ENCODE measurements at regions not wholly inside any gene's neighbourhood (a gene's known extent, or its start where the extent isn't known, plus 50 kb on each side); places are given as distances from the start of the nearest gene placed in this dataset.

- TF ChIP-seq, protein P1, sequence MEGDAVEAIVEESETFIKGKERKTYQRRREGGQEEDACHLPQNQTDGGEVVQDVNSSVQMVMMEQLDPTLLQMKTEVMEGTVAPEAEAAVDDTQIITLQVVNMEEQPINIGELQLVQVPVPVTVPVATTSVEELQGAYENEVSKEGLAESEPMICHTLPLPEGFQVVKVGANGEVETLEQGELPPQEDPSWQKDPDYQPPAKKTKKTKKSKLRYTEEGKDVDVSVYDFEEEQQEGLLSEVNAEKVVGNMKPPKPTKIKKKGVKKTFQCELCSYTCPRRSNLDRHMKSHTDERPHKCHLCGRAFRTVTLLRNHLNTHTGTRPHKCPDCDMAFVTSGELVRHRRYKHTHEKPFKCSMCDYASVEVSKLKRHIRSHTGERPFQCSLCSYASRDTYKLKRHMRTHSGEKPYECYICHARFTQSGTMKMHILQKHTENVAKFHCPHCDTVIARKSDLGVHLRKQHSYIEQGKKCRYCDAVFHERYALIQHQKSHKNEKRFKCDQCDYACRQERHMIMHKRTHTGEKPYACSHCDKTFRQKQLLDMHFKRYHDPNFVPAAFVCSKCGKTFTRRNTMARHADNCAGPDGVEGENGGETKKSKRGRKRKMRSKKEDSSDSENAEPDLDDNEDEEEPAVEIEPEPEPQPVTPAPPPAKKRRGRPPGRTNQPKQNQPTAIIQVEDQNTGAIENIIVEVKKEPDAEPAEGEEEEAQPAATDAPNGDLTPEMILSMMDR (IDR thresholded peaks at IDR 0.05), result no peak
- H3K36me3 Mint-ChIP-seq (ENCODE audit: unreplicated experiment), result peaks cover 2% of the 10 kb centered on the region
- no peak overlapping the region for H3K27ac Mint-ChIP-seq (ENCODE audit: unreplicated experiment)
- H3K4me3 Mint-ChIP-seq (ENCODE audit: unreplicated experiment), result no peak overlapping the region
- H3K9me3 Mint-ChIP-seq (ENCODE audit: unreplicated experiment), result peaks cover 4% of the 10 kb centered on the region
- H3K4me1 Mint-ChIP-seq (ENCODE audit: unreplicated experiment), result peaks cover 5% of the 10 kb centered on the region
- peaks cover 17% of the 10 kb centered on the region for H3K27me3 Mint-ChIP-seq (ENCODE audit: unreplicated experiment)
- DNase-seq (ENCODE audit: extremely low spot score, unreplicated experiment), result no peak
Observed at GRCh38 chr4:14431155-14432134, 570.8 kb upstream of the CPEB2 start.

DNA sequence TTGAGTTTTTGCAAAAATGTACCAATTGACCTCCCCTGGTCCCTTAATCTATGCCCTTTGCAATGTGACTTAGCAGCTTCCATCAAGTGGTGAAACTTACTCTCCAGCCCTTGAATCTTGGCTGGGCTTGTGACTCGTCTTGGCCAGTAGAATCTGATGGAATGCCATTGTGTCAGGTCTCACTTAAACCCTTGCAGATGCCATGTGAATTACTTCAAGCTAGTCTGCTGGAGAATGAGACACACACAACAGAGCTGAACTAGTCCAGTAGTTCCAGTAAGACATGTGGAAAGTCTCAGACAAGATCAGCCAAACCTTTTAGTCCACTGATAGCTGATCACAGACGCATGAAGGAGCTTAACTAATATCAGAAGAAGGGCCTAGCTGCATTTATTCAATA is 567.8 kb upstream of the CPEB2 start:
- Mint-ChIP-seq H3K27me3 (ENCODE audit: unreplicated experiment) (peaks cover 29% of the 10 kb centered on the region), H3K9me3 (ENCODE audit: unreplicated experiment) (no peaks in the 10 kb centered on the region), H3K27ac (ENCODE audit: unreplicated experiment) (no peak overlapping the region)

DNA sequence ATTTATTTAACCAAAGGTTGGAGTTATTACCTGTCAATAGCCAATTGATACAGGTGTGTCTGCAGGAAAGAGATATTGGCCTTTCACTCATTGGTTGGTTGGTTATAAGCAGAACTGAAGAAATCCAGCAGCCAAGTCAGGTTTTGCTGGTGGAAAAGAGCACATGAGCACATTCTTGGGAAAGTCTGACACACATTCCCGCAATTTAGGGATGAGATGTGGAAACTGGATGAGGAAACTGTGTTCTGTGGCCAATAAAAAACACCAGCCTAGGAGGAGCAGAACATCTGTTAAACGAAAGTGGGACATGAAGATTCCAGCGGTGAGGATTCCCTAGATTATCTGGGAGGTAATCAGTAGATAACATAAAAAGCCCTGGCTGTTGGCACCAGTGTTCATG is 567.4 kb upstream of the CPEB2 start:
- DNase-seq (ENCODE audit: extremely low spot score, unreplicated experiment), result no peak
- TF ChIP-seq, protein P1 (IDR thresholded peaks at IDR 0.05), result no peak
- H3K4me1 Mint-ChIP-seq (ENCODE audit: unreplicated experiment), result peaks cover 5% of the 10 kb centered on the region
- H3K27me3 Mint-ChIP-seq (ENCODE audit: unreplicated experiment), result peaks cover 31% of the 10 kb centered on the region
- no peaks in the 10 kb centered on the region for H3K9me3 Mint-ChIP-seq (ENCODE audit: unreplicated experiment)
- peaks cover 2% of the 10 kb centered on the region for H3K36me3 Mint-ChIP-seq (ENCODE audit: unreplicated experiment)
- no peak overlapping the region for H3K27ac Mint-ChIP-seq (ENCODE audit: unreplicated experiment)
- H3K4me3 Mint-ChIP-seq (ENCODE audit: unreplicated experiment), result no peak overlapping the region

More for the DNA sequence above, 567.8 kb upstream of the CPEB2 start:
- Mint-ChIP-seq H3K36me3 (ENCODE audit: unreplicated experiment) (peaks cover 2% of the 10 kb centered on the region), H3K4me3 (ENCODE audit: unreplicated experiment) (no peak overlapping the region), H3K4me1 (ENCODE audit: unreplicated experiment) (peaks cover 5% of the 10 kb centered on the region)
- TF ChIP-seq, protein P1 (IDR thresholded peaks at IDR 0.05), result no peak
- DNase-seq (ENCODE audit: extremely low spot score, unreplicated experiment), result no peak

DNA sequence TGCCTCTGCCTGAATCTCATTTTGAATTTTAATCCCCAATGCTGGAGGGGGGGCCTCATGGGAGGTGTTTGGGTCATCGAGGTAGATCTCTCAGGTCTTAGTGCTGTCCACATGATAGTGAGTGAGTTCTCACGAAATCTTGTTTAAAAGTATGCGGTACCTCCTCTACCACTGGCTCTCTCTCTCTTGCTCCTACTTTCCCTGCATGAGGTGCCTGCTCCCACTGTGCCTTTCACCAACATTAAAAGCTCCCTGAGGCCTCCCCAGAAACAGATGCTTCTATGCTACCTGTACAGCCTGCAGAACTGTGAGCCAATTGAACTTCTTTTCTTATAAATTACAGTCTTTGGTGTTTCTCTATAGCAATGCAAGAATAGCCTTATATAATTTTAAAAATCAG is 560.7 kb upstream of the CPEB2 start:
- H3K36me3 Mint-ChIP-seq (ENCODE audit: unreplicated experiment), result no peaks in the 10 kb centered on the region
- TF ChIP-seq, protein P1 (IDR thresholded peaks at IDR 0.05), result no peak
- H3K4me3 Mint-ChIP-seq (ENCODE audit: unreplicated experiment), result no peak overlapping the region
- DNase-seq (ENCODE audit: extremely low spot score, unreplicated experiment), result no peak
- no peak overlapping the region for H3K27ac Mint-ChIP-seq (ENCODE audit: unreplicated experiment)
- H3K27me3 Mint-ChIP-seq (ENCODE audit: unreplicated experiment), result peaks cover 53% of the 10 kb centered on the region
- H3K4me1 Mint-ChIP-seq (ENCODE audit: unreplicated experiment), result no peaks in the 10 kb centered on the region
- no peaks in the 10 kb centered on the region for H3K9me3 Mint-ChIP-seq (ENCODE audit: unreplicated experiment)

GRCh38 chr4:14445882-14446281 is 556.4 kb upstream of the CPEB2 start:
- DNase-seq (ENCODE audit: extremely low spot score, unreplicated experiment), result no peak
- Mint-ChIP-seq H3K4me3 (ENCODE audit: unreplicated experiment) (no peak overlapping the region), H3K36me3 (ENCODE audit: unreplicated experiment) (no peaks in the 10 kb centered on the region), H3K4me1 (ENCODE audit: unreplicated experiment) (no peaks in the 10 kb centered on the region), H3K27ac (ENCODE audit: unreplicated experiment) (no peak overlapping the region), H3K9me3 (ENCODE audit: unreplicated experiment) (no peaks in the 10 kb centered on the region), H3K27me3 (ENCODE audit: unreplicated experiment) (peaks cover 44% of the 10 kb centered on the region)
- TF ChIP-seq, protein P1 (IDR thresholded peaks at IDR 0.05), result no peak
